ENCODE measurements at regions not wholly inside any gene's neighbourhood (a gene's known extent, or its start where the extent isn't known, plus 50 kb on each side); places are given as distances from the start of the nearest gene placed in this dataset.

GRCh38 chr2:14385043-14385442 is 247.5 kb upstream of the LRATD1 start:
- TF ChIP-seq CTCF (optimal IDR thresholded peaks at IDR 0.05 in 1 of 3, IDR thresholded peaks at IDR 0.05 in 1 of 3, conservative IDR thresholded peaks at IDR 0.05 in 1 of 3; ENCODE audit: extremely low read depth in 1 of 3, insufficient read depth in 2 of 3, low read length in 3 of 3) (peak in 1 of 3 experiments; percentile 48), EZH2 (IDR thresholded peaks at IDR 0.05; ENCODE audit: low read length) (no peak)
